ENCODE measurements at regions not wholly inside any gene's neighbourhood (a gene's known extent, or its start where the extent isn't known, plus 50 kb on each side); places are given as distances from the start of the nearest gene placed in this dataset.
A peak's percentile ranks its signal among the peaks of the same experiment; 100 is the strongest.

DNA sequence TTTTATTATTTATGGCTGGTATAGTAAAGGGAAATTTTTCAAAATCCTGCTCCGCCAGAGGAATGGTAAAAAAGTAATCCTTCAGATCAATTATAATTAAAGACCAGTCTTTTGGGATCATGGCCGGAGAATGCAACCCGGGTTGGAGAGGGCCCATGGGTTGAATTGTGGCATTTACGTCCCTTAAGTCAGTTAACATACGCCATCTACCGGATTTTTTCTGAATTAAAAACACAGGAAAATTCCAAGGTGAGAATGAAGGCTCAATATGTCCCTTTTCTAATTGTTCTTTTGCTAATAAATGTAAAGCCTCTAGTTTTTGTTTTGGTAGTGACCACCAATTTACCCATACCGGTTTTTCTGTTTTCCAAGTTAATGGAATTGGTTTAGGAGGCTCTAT, 602.8 kb downstream of the ALG10 start:
- TF ChIP-seq, protein P1, sequence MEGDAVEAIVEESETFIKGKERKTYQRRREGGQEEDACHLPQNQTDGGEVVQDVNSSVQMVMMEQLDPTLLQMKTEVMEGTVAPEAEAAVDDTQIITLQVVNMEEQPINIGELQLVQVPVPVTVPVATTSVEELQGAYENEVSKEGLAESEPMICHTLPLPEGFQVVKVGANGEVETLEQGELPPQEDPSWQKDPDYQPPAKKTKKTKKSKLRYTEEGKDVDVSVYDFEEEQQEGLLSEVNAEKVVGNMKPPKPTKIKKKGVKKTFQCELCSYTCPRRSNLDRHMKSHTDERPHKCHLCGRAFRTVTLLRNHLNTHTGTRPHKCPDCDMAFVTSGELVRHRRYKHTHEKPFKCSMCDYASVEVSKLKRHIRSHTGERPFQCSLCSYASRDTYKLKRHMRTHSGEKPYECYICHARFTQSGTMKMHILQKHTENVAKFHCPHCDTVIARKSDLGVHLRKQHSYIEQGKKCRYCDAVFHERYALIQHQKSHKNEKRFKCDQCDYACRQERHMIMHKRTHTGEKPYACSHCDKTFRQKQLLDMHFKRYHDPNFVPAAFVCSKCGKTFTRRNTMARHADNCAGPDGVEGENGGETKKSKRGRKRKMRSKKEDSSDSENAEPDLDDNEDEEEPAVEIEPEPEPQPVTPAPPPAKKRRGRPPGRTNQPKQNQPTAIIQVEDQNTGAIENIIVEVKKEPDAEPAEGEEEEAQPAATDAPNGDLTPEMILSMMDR (conservative IDR thresholded peaks at IDR 0.05; ENCODE audit: low read depth, low read length): peak; percentile 2
- no peak overlapping the region for H3K4me3 ChIP-seq (ENCODE audit: low read depth, low read length)
- peak; percentile 6 for DNase-seq (ENCODE audit: low read depth)

DNA sequence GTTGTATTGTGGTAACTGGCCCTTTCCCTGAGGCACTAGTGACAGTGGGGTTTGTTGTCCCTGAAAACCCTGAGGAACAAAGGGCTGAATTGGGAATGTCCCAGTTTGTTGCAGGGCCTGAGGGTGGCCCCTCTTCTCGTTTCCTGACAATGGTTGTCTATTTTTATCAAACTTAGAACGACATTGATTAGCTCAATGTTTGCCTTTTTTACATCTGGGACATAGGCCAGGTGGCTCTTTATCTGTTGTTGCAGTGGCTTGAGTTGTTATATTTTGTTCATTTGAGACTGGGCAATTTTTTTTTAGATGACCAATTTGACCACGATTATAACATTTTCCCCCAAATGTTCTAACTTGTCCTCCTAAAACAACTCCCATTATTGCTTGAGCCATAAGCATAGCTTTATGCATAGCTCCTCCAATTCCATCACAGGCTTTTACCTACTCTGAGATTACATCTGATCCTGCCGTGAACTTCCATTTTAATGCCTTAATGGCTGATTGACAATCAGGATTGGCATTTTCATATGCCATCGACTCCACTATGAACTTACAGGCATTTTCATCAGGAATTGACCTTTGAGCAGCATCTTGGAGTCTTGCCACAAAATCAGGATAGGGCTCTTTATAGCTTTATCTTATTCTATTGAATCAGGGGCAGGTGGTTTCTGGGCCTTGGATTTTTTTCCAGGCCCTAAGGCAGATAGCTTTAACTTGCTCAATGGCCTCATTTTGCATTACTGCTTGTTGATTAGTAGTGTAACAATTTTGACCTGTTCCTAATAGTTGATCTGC, 604.3 kb downstream of the ALG10 start:
- H3K4me3 ChIP-seq (ENCODE audit: low read depth, low read length): no peak overlapping the region
- DNase-seq (ENCODE audit: low read depth): no peak
- TF ChIP-seq, protein P1 (conservative IDR thresholded peaks at IDR 0.05; ENCODE audit: low read depth, low read length): no peak
